ENCODE measurements at regions not wholly inside any gene's neighbourhood (a gene's known extent, or its start where the extent isn't known, plus 50 kb on each side); places are given as distances from the start of the nearest gene placed in this dataset.
"Not testable (repeated sequence)": the region's sequence is repeated elsewhere in the genome, so short reads cannot be mapped to it uniquely, and the experiment has no call there.

GRCh38 chr7:67856046-67856445 is 859.4 kb downstream of the TYW1 start:
- no peak for DNase-seq

- no peak for DNase-seq
These were observed 861.1 kb downstream of the TYW1 start for GRCh38 chr7:67857698-67858097.

- no peak for DNase-seq
These were observed 862.3 kb downstream of the TYW1 start for GRCh38 chr7:67858931-67859330.

- no peak for DNase-seq
These were observed 867.3 kb downstream of the TYW1 start for GRCh38 chr7:67863911-67864310.

DNA sequence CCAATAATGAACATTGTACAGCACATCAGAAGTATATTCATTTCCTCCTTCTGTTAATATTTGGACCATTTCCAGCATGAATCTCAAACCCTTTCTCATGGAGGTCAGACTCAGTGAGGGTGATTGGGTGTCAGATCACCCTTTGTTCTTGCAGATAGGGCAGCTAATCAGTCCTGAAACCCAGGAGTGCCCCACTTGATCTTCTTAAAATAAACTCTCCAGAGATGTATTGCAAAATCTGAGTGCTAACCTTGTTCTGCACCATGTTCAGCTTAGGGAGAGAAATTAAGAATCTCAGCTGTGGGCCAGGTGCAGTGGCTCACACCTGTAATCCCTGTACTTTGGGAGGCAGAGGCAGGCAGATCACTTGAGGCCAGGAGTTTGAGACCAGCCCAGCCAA is 869.4 kb downstream of the TYW1 start:
- DNase-seq, result no peak

GRCh38 chr7:67866812-67867211 is 870.2 kb downstream of the TYW1 start:
- no peak for DNase-seq

- DNase-seq, result no peak
These were observed 873.8 kb downstream of the TYW1 start for GRCh38 chr7:67870396-67870795.

DNA sequence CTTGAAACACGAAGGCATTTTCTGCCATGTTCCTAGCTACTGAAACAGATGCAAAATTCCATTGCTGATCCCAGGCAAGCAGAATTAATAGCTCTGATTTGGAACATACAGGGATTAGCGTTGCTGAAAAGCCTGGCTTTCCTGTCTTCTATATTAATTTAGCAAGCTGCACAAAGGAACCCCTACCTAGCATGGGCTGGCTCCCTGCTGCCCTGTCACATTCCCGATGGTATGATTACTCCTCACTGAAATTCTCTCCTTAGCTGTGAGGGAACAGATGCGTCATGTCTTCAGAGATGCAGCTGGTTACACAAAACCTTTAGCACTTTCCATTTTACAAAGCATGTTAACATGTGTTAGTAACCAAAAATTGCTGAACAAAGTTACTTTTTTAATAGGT is 878.9 kb downstream of the TYW1 start:
- DNase-seq, result no peak

DNA sequence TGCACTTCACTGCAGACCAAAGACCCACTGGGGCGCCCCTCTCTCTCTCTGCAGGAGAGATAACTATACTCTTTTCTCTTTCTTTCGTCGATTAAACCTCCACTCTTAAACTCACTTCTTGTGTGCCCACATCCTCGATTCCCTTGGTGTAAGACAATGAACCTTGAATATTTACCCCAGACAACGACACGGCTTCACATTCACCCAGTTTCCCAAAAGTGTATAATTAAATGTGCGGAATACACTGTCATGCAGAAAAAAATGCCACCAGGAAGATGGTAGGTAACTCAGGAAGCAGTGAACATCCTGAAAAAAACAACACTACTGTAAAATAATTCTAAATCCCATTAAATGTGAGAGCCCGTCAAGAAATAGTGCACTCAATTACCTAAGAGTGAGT is 882.2 kb downstream of the TYW1 start:
- DNase-seq, result no peak

DNA sequence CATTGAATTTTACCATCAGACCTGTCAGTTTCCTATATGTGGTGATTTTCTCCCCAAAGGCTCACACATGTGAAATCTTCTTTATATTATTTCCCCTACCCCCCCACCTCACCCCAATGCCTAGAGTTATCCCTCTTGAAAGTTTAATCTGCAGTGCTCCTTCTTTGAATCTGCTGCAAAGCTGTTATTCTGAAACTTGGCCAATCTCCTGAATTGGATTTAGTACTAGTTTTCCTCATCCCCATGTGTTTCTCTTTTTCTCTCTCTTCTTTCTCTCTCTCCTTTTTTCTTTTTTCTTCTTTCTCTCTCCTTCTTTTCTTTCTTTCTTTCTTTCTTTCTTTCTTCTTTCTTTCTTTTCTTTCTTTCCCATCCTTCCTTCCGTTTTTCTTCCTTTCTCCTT is 886.2 kb downstream of the TYW1 start:
- no peak for DNase-seq

- DNase-seq, result no peak
These were observed 893.7 kb downstream of the TYW1 start for GRCh38 chr7:67890316-67890715.

DNA sequence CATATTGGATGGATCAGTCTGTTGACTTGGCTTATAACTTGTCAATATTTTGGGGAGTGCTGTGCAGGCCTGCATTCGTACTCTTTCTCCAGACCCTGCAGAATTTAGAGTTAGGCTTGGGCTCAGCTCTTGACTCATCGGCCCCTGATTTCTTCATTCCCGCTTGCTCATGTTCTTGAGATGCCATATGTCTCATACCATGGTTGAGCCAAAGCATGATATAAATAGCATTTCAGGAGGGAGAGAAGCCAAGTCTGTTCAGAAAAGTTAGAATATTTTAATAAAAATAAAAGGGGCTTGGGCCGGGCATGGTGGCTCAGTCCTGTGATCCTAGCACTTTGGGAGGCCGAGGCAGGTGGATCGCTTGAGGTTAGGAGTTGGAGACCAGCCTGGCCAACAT is 898.1 kb downstream of the TYW1 start:
- no peak for DNase-seq

DNA sequence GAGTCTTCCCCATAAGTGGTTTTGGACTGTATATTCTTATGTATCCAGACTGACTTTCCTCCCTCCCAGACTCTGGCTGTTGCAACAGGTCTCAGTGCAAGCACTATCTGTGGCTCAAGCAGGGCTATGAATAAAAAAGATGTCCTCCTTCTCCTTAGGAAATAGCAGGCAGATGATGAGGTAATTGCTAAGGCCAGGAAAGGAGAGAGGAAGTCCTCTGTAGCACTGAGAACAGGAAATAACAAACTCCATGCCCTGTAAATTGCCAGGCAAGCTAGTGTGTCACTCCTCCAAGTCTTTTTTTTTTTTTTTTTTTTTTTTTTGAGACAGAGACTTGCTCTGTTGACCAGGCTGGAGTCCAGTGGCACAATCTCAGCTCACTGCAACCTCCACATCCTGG is 900.1 kb downstream of the TYW1 start:
- no peak for DNase-seq

GRCh38 chr7:67900456-67900855 is 903.8 kb downstream of the TYW1 start:
- no peak for DNase-seq

- DNase-seq, result peak in 1 of 3 experiments; percentile 6
These were observed 905.3 kb downstream of the TYW1 start for GRCh38 chr7:67901808-67902480.

- DNase-seq, result no peak
These were observed 911.2 kb downstream of the TYW1 start for GRCh38 chr7:67907792-67908191.

DNA sequence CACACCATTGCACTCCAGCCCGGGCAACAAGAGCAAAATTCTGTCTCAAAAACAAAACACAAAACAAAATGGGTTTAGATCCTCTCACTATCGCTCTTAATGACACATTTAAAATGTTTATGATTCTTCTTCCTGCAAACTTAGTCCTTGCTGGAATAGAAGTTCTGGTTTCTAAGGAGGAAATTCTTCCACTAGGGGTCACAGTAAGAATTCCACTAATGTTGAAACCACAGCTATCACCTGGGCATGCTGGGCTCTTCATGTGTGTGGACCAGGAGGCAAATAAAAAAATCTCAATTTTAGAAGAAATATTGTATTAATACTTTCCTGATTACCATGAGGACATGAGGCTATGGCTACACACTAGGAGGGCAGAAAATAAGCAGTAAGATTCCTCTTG is 915.8 kb downstream of the TYW1 start:
- no peak for DNase-seq

- no peak for DNase-seq
These were observed 917.0 kb downstream of the TYW1 start for GRCh38 chr7:67913604-67914003.

- not testable (repeated sequence) for DNase-seq
These were observed 919.5 kb downstream of the TYW1 start for GRCh38 chr7:67916111-67916510.

DNA sequence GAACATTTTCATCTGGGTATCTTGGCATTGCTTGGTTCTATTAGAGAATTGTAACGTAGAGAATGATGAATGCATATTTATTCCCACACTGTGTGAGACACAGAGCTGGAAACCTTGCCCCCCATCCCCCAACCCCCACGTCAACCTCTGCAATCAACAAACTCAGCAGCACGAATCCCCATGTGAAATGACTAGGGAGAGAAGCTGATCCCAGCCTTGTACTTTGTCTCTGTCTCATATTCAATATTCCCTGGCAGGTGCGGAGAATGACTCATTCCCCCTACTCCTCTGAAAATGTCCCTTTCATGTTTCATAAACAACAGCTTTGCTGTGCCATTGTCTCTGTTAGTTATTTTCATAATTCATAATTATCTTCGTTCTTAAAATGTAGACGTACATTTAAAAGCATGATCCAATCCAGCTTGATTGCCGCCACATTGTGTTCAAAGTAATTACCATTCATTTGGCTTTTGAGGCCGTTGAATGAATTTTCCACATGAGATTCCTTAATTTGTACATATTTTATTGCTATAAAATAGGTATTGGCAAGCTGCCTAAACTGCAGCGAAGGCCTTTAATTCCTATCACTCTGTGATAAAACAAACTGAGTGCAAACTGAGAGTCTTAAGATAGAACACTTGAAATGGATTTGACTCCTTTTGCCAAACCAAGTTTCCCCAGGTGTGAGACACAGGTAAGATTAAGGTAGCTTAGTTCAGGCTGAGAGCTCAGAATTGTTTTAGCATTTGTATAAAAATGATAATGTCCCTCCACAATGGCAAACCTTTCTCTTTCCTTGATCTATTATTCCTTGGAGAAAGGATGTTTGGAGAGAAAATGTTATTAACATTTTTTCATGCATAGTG is 920.2 kb downstream of the TYW1 start:
- peak in 2 of 3 experiments; percentile 3 to 67 for DNase-seq

DNA sequence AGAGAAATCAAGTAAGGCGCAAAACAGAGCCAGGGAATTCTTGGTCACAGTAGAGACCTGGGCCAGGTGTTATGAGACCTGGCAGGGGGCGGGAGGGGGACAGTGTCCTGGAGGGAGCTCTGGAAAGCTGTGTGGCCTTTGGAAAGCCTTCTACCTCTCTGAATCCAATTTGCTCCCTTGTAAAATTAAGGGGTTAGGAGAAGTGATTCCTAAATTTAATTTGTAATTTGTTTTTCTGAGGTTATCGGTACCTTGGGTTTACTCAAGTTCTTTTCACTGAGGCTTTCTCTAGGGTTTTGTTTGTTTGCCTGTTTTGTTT is 920.8 kb downstream of the TYW1 start:
- DNase-seq, result no peak

GRCh38 chr7:67918158-67918557 is 921.5 kb downstream of the TYW1 start:
- no peak for DNase-seq

GRCh38 chr7:67923286-67923685 is 926.7 kb downstream of the TYW1 start:
- no peak for DNase-seq

DNA sequence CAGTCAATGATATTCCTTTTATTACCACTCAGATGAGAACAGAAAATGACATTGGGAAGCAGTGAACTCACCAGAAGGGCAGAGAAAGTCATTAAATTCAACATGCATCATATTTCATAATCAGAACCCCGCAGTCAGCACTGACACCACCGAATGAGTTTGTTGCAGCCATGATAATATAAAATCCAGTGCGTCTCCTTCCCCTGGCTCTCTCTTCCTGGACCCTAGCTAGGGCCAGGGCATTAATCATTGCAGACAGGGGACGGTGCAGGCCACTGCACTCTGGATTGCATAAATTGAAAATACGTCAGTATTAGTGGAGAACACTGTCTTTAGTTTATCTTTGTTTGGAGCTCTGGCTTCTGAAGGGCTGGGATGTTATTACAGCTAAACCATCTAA is 931.5 kb downstream of the TYW1 start:
- no peak for DNase-seq

DNA sequence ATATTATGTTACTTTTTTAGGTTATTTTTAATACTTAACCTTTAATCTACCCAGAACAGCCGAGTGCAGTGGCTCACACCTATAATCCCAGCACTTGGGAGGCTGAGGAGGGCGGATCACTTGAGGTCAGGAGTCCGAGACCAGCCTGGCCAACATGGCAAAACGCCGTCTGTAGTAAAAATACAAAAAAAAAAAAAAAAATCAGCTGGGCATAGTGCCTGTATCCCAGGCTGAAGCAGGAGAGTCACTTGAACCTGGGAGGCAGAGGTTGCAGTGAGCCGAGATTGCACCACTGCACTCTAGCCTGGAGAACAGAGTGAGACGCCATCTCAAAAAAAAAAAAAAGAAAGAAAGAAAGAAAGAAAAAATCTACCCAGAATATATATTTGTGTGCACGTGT is 939.8 kb downstream of the TYW1 start:
- DNase-seq, result not testable (repeated sequence)

Measured in NCI-H1417 (cell line).